ENCODE measurements at regions not wholly inside any gene's neighbourhood (a gene's known extent, or its start where the extent isn't known, plus 50 kb on each side); places are given as distances from the start of the nearest gene placed in this dataset.

GRCh38 chr6:169967687-169968086 is 216.3 kb downstream of the ERMARD start:
- no peaks in the 10 kb centered on the region for H3K36me3 ChIP-seq (ENCODE audit: control insufficient read depth in 1 of 2, insufficient read depth in 2 of 2, low read length in 1 of 2)
- no peaks in the 10 kb centered on the region for H3K4me1 ChIP-seq (ENCODE audit: control insufficient read depth in 1 of 2, insufficient read depth in 2 of 2, low read length in 2 of 2)
- intact Hi-C loops (cut with DNase I): loop anchor here in 1 of 2 donors (1.0 kb wide), 1 partner anchor 27 kb away; no protein-coding TSS in a partner anchor
- H3K27ac ChIP-seq (ENCODE audit: low read depth in 1 of 2, low read length in 2 of 2): no peak overlapping the region
- DNase-seq (no peak), ATAC-seq (ENCODE audit: low FRiP score) (no peak)
- H3K9me3 ChIP-seq (ENCODE audit: control insufficient read depth, low read length): no peaks in the 10 kb centered on the region
- no peak overlapping the region for H3K4me3 ChIP-seq (ENCODE audit: low read length in 2 of 2)
- no peaks in the 10 kb centered on the region for H3K27me3 ChIP-seq (ENCODE audit: control insufficient read depth in 1 of 2, insufficient read depth in 2 of 2, low read length in 1 of 2)
- 65 to 71% methylated on average over 8 of the region's 8 CpGs for WGBS, 2 donors

GRCh38 chr6:169966312-169967181 is 215.1 kb downstream of the ERMARD start:
- Histone ChIP-seq H3K9me3 (ENCODE audit: control insufficient read depth, low read length) (no peaks in the 10 kb centered on the region), H3K4me1 (ENCODE audit: control insufficient read depth in 1 of 2, insufficient read depth in 2 of 2, low read length in 2 of 2) (no peaks in the 10 kb centered on the region), H3K36me3 (ENCODE audit: control insufficient read depth in 1 of 2, insufficient read depth in 2 of 2, low read length in 1 of 2) (no peaks in the 10 kb centered on the region), H3K4me3 (ENCODE audit: low read length in 2 of 2) (no peak overlapping the region), H3K27ac (ENCODE audit: low read depth in 1 of 2, low read length in 2 of 2) (no peak overlapping the region), H3K27me3 (ENCODE audit: control insufficient read depth in 1 of 2, insufficient read depth in 2 of 2, low read length in 1 of 2) (no peaks in the 10 kb centered on the region)
- DNase-seq: peak in 1 of 2 donors; percentile 30
- no peak for ATAC-seq (ENCODE audit: low FRiP score)
- 80 to 85% methylated on average over 20 of the region's 20 CpGs for WGBS, 2 donors
- intact Hi-C loops (cut with DNase I): no loop called here

- ATAC-seq (ENCODE audit: low FRiP score) (no peak), DNase-seq (peak in 1 of 2 donors; percentile 56)
- Histone ChIP-seq H3K4me3 (ENCODE audit: low read length in 2 of 2) (no peak overlapping the region), H3K27ac (ENCODE audit: low read depth in 1 of 2, low read length in 2 of 2) (no peak overlapping the region), H3K27me3 (ENCODE audit: control insufficient read depth in 1 of 2, insufficient read depth in 2 of 2, low read length in 1 of 2) (no peaks in the 10 kb centered on the region), H3K36me3 (ENCODE audit: control insufficient read depth in 1 of 2, insufficient read depth in 2 of 2, low read length in 1 of 2) (no peaks in the 10 kb centered on the region), H3K9me3 (ENCODE audit: control insufficient read depth, low read length) (no peaks in the 10 kb centered on the region), H3K4me1 (ENCODE audit: control insufficient read depth in 1 of 2, insufficient read depth in 2 of 2, low read length in 2 of 2) (no peaks in the 10 kb centered on the region)
- intact Hi-C loops (cut with DNase I): no loop called here
- WGBS, 2 donors: 84 to 88% methylated on average over 25 of the region's 25 CpGs
Measured at GRCh38 chr6:169965657-169966311, 214.4 kb downstream of the ERMARD start.

- ATAC-seq (ENCODE audit: low FRiP score) (no peak), DNase-seq (no peak)
- Histone ChIP-seq H3K27me3 (ENCODE audit: control insufficient read depth in 1 of 2, insufficient read depth in 2 of 2, low read length in 1 of 2) (no peaks in the 10 kb centered on the region), H3K4me3 (ENCODE audit: low read length in 2 of 2) (no peak overlapping the region), H3K9me3 (ENCODE audit: control insufficient read depth, low read length) (no peaks in the 10 kb centered on the region), H3K27ac (ENCODE audit: low read depth in 1 of 2, low read length in 2 of 2) (no peak overlapping the region), H3K4me1 (ENCODE audit: control insufficient read depth in 1 of 2, insufficient read depth in 2 of 2, low read length in 2 of 2) (no peaks in the 10 kb centered on the region), H3K36me3 (ENCODE audit: control insufficient read depth in 1 of 2, insufficient read depth in 2 of 2, low read length in 1 of 2) (no peaks in the 10 kb centered on the region)
- intact Hi-C loops (cut with DNase I): no loop called here
- WGBS, 2 donors: 71 to 78% methylated on average over 6 of the region's 6 CpGs
Measured at GRCh38 chr6:169965239-169965638, 213.8 kb downstream of the ERMARD start.

- no peak overlapping the region for H3K27ac ChIP-seq (ENCODE audit: low read depth in 1 of 2, low read length in 2 of 2)
- DNase-seq (peak in 1 of 2 donors; percentile 52), ATAC-seq (ENCODE audit: low FRiP score) (no peak)
- H3K36me3 ChIP-seq (ENCODE audit: control insufficient read depth in 1 of 2, insufficient read depth in 2 of 2, low read length in 1 of 2): no peaks in the 10 kb centered on the region
- intact Hi-C loops (cut with DNase I): loop anchor here in 1 of 2 donors (5.0 kb wide), 1 partner anchor 323 kb away; no protein-coding TSS in a partner anchor
- no peak overlapping the region for H3K4me3 ChIP-seq (ENCODE audit: low read length in 2 of 2)
- no peaks in the 10 kb centered on the region for H3K9me3 ChIP-seq (ENCODE audit: control insufficient read depth, low read length)
- H3K4me1 ChIP-seq (ENCODE audit: control insufficient read depth in 1 of 2, insufficient read depth in 2 of 2, low read length in 2 of 2): no peaks in the 10 kb centered on the region
- WGBS, 2 donors: 84 to 87% methylated on average over 9 of the region's 9 CpGs
- H3K27me3 ChIP-seq (ENCODE audit: control insufficient read depth in 1 of 2, insufficient read depth in 2 of 2, low read length in 1 of 2): no peaks in the 10 kb centered on the region
Measured at GRCh38 chr6:169964486-169965180, 213.2 kb downstream of the ERMARD start.

- Histone ChIP-seq H3K27me3 (ENCODE audit: control insufficient read depth in 1 of 2, insufficient read depth in 2 of 2, low read length in 1 of 2) (no peaks in the 10 kb centered on the region), H3K27ac (ENCODE audit: low read depth in 1 of 2, low read length in 2 of 2) (no peak overlapping the region), H3K4me1 (ENCODE audit: control insufficient read depth in 1 of 2, insufficient read depth in 2 of 2, low read length in 2 of 2) (no peaks in the 10 kb centered on the region), H3K36me3 (ENCODE audit: control insufficient read depth in 1 of 2, insufficient read depth in 2 of 2, low read length in 1 of 2) (no peaks in the 10 kb centered on the region), H3K4me3 (ENCODE audit: low read length in 2 of 2) (no peak overlapping the region), H3K9me3 (ENCODE audit: control insufficient read depth, low read length) (no peaks in the 10 kb centered on the region)
- DNase-seq (peak in 1 of 2 donors; percentile 36), ATAC-seq (ENCODE audit: low FRiP score) (no peak)
- intact Hi-C loops (cut with DNase I): loop anchor here in 1 of 2 donors (5.0 kb wide), 1 partner anchor 324 kb away; no protein-coding TSS in a partner anchor
- WGBS, 2 donors: 91 to 96% methylated on average over 55 of the region's 55 CpGs
Measured at GRCh38 chr6:169963581-169964297, 212.3 kb downstream of the ERMARD start.

- H3K36me3 ChIP-seq (ENCODE audit: control insufficient read depth in 1 of 2, insufficient read depth in 2 of 2, low read length in 1 of 2): no peaks in the 10 kb centered on the region
- 96% methylated on average over 43 to 44 of the region's 44 CpGs for WGBS, 2 donors
- no peak for ATAC-seq (ENCODE audit: low FRiP score)
- peak; percentile 38 to 67 for DNase-seq
- no peak overlapping the region for H3K4me3 ChIP-seq (ENCODE audit: low read length in 2 of 2)
- intact Hi-C loops (cut with DNase I): loop anchor here in 1 of 2 donors (5.0 kb wide), 1 partner anchor 324 kb away; no protein-coding TSS in a partner anchor
- no peaks in the 10 kb centered on the region for H3K9me3 ChIP-seq (ENCODE audit: control insufficient read depth, low read length)
- no peaks in the 10 kb centered on the region for H3K27me3 ChIP-seq (ENCODE audit: control insufficient read depth in 1 of 2, insufficient read depth in 2 of 2, low read length in 1 of 2)
- H3K27ac ChIP-seq (ENCODE audit: low read depth in 1 of 2, low read length in 2 of 2): no peak overlapping the region
- H3K4me1 ChIP-seq (ENCODE audit: control insufficient read depth in 1 of 2, insufficient read depth in 2 of 2, low read length in 2 of 2): no peaks in the 10 kb centered on the region
Measured at GRCh38 chr6:169962604-169963469, 211.4 kb downstream of the ERMARD start.
